ENCODE measurements at regions not wholly inside any gene's neighbourhood (a gene's known extent, or its start where the extent isn't known, plus 50 kb on each side); places are given as distances from the start of the nearest gene placed in this dataset.

- Mint-ChIP-seq H3K27me3 (ENCODE audit: low read depth, unreplicated experiment) (no peaks in the 10 kb centered on the region), H3K27ac (ENCODE audit: unreplicated experiment) (no peak overlapping the region), H3K4me3 (ENCODE audit: unreplicated experiment) (no peak overlapping the region), H3K36me3 (ENCODE audit: low read depth, unreplicated experiment) (no peaks in the 10 kb centered on the region), H3K4me1 (ENCODE audit: low read depth, unreplicated experiment) (peaks cover 11% of the 10 kb centered on the region), H3K9me3 (ENCODE audit: unreplicated experiment) (no peaks in the 10 kb centered on the region)
- Histone ChIP-seq H3K4me1 (ENCODE audit: insufficient read depth, low read length) (no peaks in the 10 kb centered on the region), H3K4me2 (ENCODE audit: low read length) (no peak overlapping the region), H3K9me3 (ENCODE audit: insufficient read depth, low read depth, low read length) (no peaks in the 10 kb centered on the region), H2AFZ (ENCODE audit: low read depth, low read length) (no peak overlapping the region), H3K9ac (ENCODE audit: low read length) (no peak overlapping the region), H3K36me3 (ENCODE audit: insufficient read depth, low read length) (no peaks in the 10 kb centered on the region), H3K27ac (ENCODE audit: low read depth, low read length) (no peak overlapping the region), H3K27me3 (ENCODE audit: insufficient read depth, low read length) (no peaks in the 10 kb centered on the region), H3K4me3 (ENCODE audit: insufficient read depth, low read depth, low read length) (no peak overlapping the region), H4K20me1 (ENCODE audit: insufficient read depth, low read length) (no peaks in the 10 kb centered on the region), H3K79me2 (ENCODE audit: insufficient read depth, low read length) (no peaks in the 10 kb centered on the region)
- FAIRE-seq, result no peak
- DNase-seq (ENCODE audit: low read depth), result no peak
- TF ChIP-seq, protein P1, sequence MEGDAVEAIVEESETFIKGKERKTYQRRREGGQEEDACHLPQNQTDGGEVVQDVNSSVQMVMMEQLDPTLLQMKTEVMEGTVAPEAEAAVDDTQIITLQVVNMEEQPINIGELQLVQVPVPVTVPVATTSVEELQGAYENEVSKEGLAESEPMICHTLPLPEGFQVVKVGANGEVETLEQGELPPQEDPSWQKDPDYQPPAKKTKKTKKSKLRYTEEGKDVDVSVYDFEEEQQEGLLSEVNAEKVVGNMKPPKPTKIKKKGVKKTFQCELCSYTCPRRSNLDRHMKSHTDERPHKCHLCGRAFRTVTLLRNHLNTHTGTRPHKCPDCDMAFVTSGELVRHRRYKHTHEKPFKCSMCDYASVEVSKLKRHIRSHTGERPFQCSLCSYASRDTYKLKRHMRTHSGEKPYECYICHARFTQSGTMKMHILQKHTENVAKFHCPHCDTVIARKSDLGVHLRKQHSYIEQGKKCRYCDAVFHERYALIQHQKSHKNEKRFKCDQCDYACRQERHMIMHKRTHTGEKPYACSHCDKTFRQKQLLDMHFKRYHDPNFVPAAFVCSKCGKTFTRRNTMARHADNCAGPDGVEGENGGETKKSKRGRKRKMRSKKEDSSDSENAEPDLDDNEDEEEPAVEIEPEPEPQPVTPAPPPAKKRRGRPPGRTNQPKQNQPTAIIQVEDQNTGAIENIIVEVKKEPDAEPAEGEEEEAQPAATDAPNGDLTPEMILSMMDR (IDR thresholded peaks at IDR 0.05; ENCODE audit: insufficient read depth, low read depth, low read length), result no peak
Observed at GRCh38 chr18:1982056-1982455, 589.2 kb downstream of the METTL4 start.

GRCh38 chr18:1983746-1984515 is 587.4 kb downstream of the METTL4 start:
- Mint-ChIP-seq H3K36me3 (ENCODE audit: low read depth, unreplicated experiment) (no peaks in the 10 kb centered on the region), H3K27me3 (ENCODE audit: low read depth, unreplicated experiment) (no peaks in the 10 kb centered on the region), H3K9me3 (ENCODE audit: unreplicated experiment) (no peaks in the 10 kb centered on the region), H3K4me3 (ENCODE audit: unreplicated experiment) (no peak overlapping the region), H3K4me1 (ENCODE audit: low read depth, unreplicated experiment) (peaks cover 11% of the 10 kb centered on the region), H3K27ac (ENCODE audit: unreplicated experiment) (no peak overlapping the region)
- no peaks in the 10 kb centered on the region for H3K4me1 ChIP-seq (ENCODE audit: insufficient read depth, low read length)
- FAIRE-seq (no peak), DNase-seq (ENCODE audit: low read depth) (no peak)
- no peaks in the 10 kb centered on the region for H3K79me2 ChIP-seq (ENCODE audit: insufficient read depth, low read length)
- no peak overlapping the region for H3K9ac ChIP-seq (ENCODE audit: low read length)
- no peaks in the 10 kb centered on the region for H4K20me1 ChIP-seq (ENCODE audit: insufficient read depth, low read length)
- H3K36me3 ChIP-seq (ENCODE audit: insufficient read depth, low read length), result no peaks in the 10 kb centered on the region
- H3K4me3 ChIP-seq (ENCODE audit: insufficient read depth, low read depth, low read length), result no peak overlapping the region
- H3K4me2 ChIP-seq (ENCODE audit: low read length), result no peak overlapping the region
- TF ChIP-seq EZH2 (IDR thresholded peaks at IDR 0.05; ENCODE audit: insufficient read depth, low read length), result no peak
- TF ChIP-seq, protein P1 (IDR thresholded peaks at IDR 0.05; ENCODE audit: insufficient read depth, low read depth, low read length), result no peak
- no peaks in the 10 kb centered on the region for H3K9me3 ChIP-seq (ENCODE audit: insufficient read depth, low read depth, low read length)
- no peaks in the 10 kb centered on the region for H3K27me3 ChIP-seq (ENCODE audit: insufficient read depth, low read length)
- H2AFZ ChIP-seq (ENCODE audit: low read depth, low read length), result no peak overlapping the region
- H3K27ac ChIP-seq (ENCODE audit: low read depth, low read length), result no peak overlapping the region

- H3K27me3 ChIP-seq (ENCODE audit: insufficient read depth, low read length), result no peaks in the 10 kb centered on the region
- H3K4me3 ChIP-seq (ENCODE audit: insufficient read depth, low read depth, low read length), result no peak overlapping the region
- H3K36me3 ChIP-seq (ENCODE audit: insufficient read depth, low read length), result no peaks in the 10 kb centered on the region
- H3K27ac ChIP-seq (ENCODE audit: low read depth, low read length), result no peak overlapping the region
- Mint-ChIP-seq H3K36me3 (ENCODE audit: low read depth, unreplicated experiment) (no peaks in the 10 kb centered on the region), H3K9me3 (ENCODE audit: unreplicated experiment) (no peaks in the 10 kb centered on the region), H3K4me1 (ENCODE audit: low read depth, unreplicated experiment) (no peaks in the 10 kb centered on the region), H3K4me3 (ENCODE audit: unreplicated experiment) (no peak overlapping the region), H3K27me3 (ENCODE audit: low read depth, unreplicated experiment) (peaks cover 3% of the 10 kb centered on the region), H3K27ac (ENCODE audit: unreplicated experiment) (no peak overlapping the region)
- DNase-seq (ENCODE audit: low read depth) (no peak), FAIRE-seq (no peak)
- H3K79me2 ChIP-seq (ENCODE audit: insufficient read depth, low read length), result no peaks in the 10 kb centered on the region
- H2AFZ ChIP-seq (ENCODE audit: low read depth, low read length), result no peak overlapping the region
- H3K9ac ChIP-seq (ENCODE audit: low read length), result no peak overlapping the region
- no peaks in the 10 kb centered on the region for H3K9me3 ChIP-seq (ENCODE audit: insufficient read depth, low read depth, low read length)
- no peaks in the 10 kb centered on the region for H4K20me1 ChIP-seq (ENCODE audit: insufficient read depth, low read length)
- TF ChIP-seq, protein P1 (IDR thresholded peaks at IDR 0.05; ENCODE audit: insufficient read depth, low read depth, low read length), result no peak
- TF ChIP-seq EZH2 (IDR thresholded peaks at IDR 0.05; ENCODE audit: insufficient read depth, low read length), result no peak
- no peaks in the 10 kb centered on the region for H3K4me1 ChIP-seq (ENCODE audit: insufficient read depth, low read length)
- H3K4me2 ChIP-seq (ENCODE audit: low read length), result no peak overlapping the region
Observed at GRCh38 chr18:1993866-1994265, 577.4 kb downstream of the METTL4 start.

Data from astrocyte (in vitro differentiated cells and primary cell).